ENCODE measurements at regions not wholly inside any gene's neighbourhood (a gene's known extent, or its start where the extent isn't known, plus 50 kb on each side); places are given as distances from the start of the nearest gene placed in this dataset.

- Histone ChIP-seq H2AFZ (ENCODE audit: low read depth, low read length) (no peak overlapping the region), H3K27me3 (ENCODE audit: control insufficient read depth in 2 of 2, insufficient read depth in 2 of 2, low read length in 2 of 2) (no peaks in the 10 kb centered on the region), H3K79me2 (ENCODE audit: control insufficient read depth, insufficient read depth, low read length) (no peaks in the 10 kb centered on the region), H3K36me3 (ENCODE audit: control insufficient read depth in 2 of 2, extremely low read depth in 1 of 2, insufficient read depth in 2 of 2, low read length in 2 of 2) (no peaks in the 10 kb centered on the region), H3K9me1 (replicated peaks; ENCODE audit: control insufficient read depth, extremely low read depth, insufficient read depth, low read length) (no peaks in the 10 kb centered on the region), H3K4me2 (ENCODE audit: insufficient read depth, low read length) (no peak overlapping the region), H3K4me3 (replicated peaks in 1 of 3; ENCODE audit: insufficient read depth in 1 of 3, low read depth in 1 of 3, low read length in 3 of 3) (no peak overlapping the region), H4K20me1 (replicated peaks; ENCODE audit: control insufficient read depth, extremely low read depth, insufficient read depth, low read length) (no peaks in the 10 kb centered on the region), H3K9ac (replicated peaks; ENCODE audit: extremely low read depth, insufficient read depth, low read length) (no peak overlapping the region), H3K9me3 (replicated peaks; ENCODE audit: control insufficient read depth, insufficient read depth, low read length) (peaks cover 3% of the 10 kb centered on the region), H3K27ac (ENCODE audit: insufficient read depth, low read depth, low read length) (no peak overlapping the region), H3K4me1 (ENCODE audit: control insufficient read depth, extremely low read depth, insufficient read depth, low read length) (no peaks in the 10 kb centered on the region)
- DNase-seq (ENCODE audit: low read depth, low spot score) (no peak), FAIRE-seq (no peak)
- TF ChIP-seq POLR2AphosphoS5 (IDR thresholded peaks at IDR 0.05; ENCODE audit: insufficient read depth, low read depth, low read length) = no peak
- TF ChIP-seq MAX (IDR thresholded peaks at IDR 0.05; ENCODE audit: insufficient read depth, insufficient read length) = no peak
- no peak for TF ChIP-seq JUN (IDR thresholded peaks at IDR 0.05; ENCODE audit: borderline replicate concordance, insufficient read depth, insufficient read length, low read depth)
- no peak for TF ChIP-seq GATA2 (IDR thresholded peaks at IDR 0.05; ENCODE audit: insufficient read depth, insufficient read length, low read depth, low read length)
- TF ChIP-seq EZH2 (IDR thresholded peaks at IDR 0.05; ENCODE audit: borderline replicate concordance, low read depth, low read length, severe bottlenecking) = no peak
- no peak for TF ChIP-seq FOS (IDR thresholded peaks at IDR 0.05; ENCODE audit: borderline replicate concordance, insufficient read depth, low read length)
- TF ChIP-seq, protein P1, sequence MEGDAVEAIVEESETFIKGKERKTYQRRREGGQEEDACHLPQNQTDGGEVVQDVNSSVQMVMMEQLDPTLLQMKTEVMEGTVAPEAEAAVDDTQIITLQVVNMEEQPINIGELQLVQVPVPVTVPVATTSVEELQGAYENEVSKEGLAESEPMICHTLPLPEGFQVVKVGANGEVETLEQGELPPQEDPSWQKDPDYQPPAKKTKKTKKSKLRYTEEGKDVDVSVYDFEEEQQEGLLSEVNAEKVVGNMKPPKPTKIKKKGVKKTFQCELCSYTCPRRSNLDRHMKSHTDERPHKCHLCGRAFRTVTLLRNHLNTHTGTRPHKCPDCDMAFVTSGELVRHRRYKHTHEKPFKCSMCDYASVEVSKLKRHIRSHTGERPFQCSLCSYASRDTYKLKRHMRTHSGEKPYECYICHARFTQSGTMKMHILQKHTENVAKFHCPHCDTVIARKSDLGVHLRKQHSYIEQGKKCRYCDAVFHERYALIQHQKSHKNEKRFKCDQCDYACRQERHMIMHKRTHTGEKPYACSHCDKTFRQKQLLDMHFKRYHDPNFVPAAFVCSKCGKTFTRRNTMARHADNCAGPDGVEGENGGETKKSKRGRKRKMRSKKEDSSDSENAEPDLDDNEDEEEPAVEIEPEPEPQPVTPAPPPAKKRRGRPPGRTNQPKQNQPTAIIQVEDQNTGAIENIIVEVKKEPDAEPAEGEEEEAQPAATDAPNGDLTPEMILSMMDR (IDR thresholded peaks at IDR 0.05; ENCODE audit: extremely low read depth in 1 of 2, insufficient read depth in 1 of 2, low read depth in 1 of 2, low read length in 2 of 2) = no peak
- no peak for TF ChIP-seq MYC (IDR thresholded peaks at IDR 0.05; ENCODE audit: low read depth, low read length)
- TF ChIP-seq POLR2A (IDR thresholded peaks at IDR 0.05; ENCODE audit: low read depth, low read length) = no peak
- CTCF ChIA-PET = no interaction called here
- intact Hi-C loops (cut with micrococcal nuclease) (no loop called here), dilution Hi-C loops (cut with MboI; ENCODE audit: extremely low pct_ligation_motif_present, low sequenced_read_pairs) (no loop called here)
- POLR2A ChIA-PET = no interaction called here
- no TSS peak for BruUV-seq (replicated peaks)
Observed at GRCh38 chr1:14037101-14037847, 337.3 kb downstream of the PRDM2 start.
